HG02678 (cell line): ENCODE measurements at regions not wholly inside any gene's neighbourhood (a gene's known extent, or its start where the extent isn't known, plus 50 kb on each side); places are given as distances from the start of the nearest gene placed in this dataset.

Source experiments
- ATAC-seq: cut with Tn5 transposase; IDR thresholded peaks from one replicate; pipeline ENCODE4 v1.9.1; 2021; ENCODE audit warnings: mild to moderate bottlenecking, moderate library complexity; ENCODE audit not compliant: unreplicated experiment

- ATAC-seq: no peak
These were observed 96.2 kb upstream of the MEOX2 start for GRCh38 chr7:15782656-15783055.

- no peak for ATAC-seq
These were observed 95.5 kb upstream of the MEOX2 start for GRCh38 chr7:15781944-15782343.

- ATAC-seq: no peak
These were observed 93.8 kb upstream of the MEOX2 start for GRCh38 chr7:15780271-15780670.

GRCh38 chr7:15778191-15778590 lies 91.7 kb upstream of the MEOX2 start:
- ATAC-seq: no peak

GRCh38 chr7:15765753-15766152 lies 79.3 kb upstream of the MEOX2 start:
- no peak for ATAC-seq

- ATAC-seq: no peak
These were observed 78.4 kb upstream of the MEOX2 start for GRCh38 chr7:15764851-15765382.

- no peak for ATAC-seq
These were observed 77.5 kb upstream of the MEOX2 start for GRCh38 chr7:15764010-15764409.

- ATAC-seq: no peak
These were observed 70.8 kb upstream of the MEOX2 start for GRCh38 chr7:15757041-15758000.

- ATAC-seq: no peak
These were observed 68.6 kb upstream of the MEOX2 start for GRCh38 chr7:15755061-15755460.

GRCh38 chr7:15753887-15754579 lies 67.5 kb upstream of the MEOX2 start:
- no peak for ATAC-seq

- no peak for ATAC-seq
These were observed 65.9 kb upstream of the MEOX2 start for GRCh38 chr7:15752377-15752776.

GRCh38 chr7:15751191-15751701 lies 64.8 kb upstream of the MEOX2 start:
- no peak for ATAC-seq

- no peak for ATAC-seq
These were observed 64.2 kb upstream of the MEOX2 start for GRCh38 chr7:15750727-15751126.

- ATAC-seq: no peak
These were observed 63.1 kb upstream of the MEOX2 start for GRCh38 chr7:15749631-15750030.

GRCh38 chr7:15747712-15748111 lies 61.2 kb upstream of the MEOX2 start:
- no peak for ATAC-seq

- no peak for ATAC-seq
These were observed 60.8 kb upstream of the MEOX2 start for GRCh38 chr7:15747301-15747700.

- no peak for ATAC-seq
These were observed 57.5 kb upstream of the MEOX2 start for GRCh38 chr7:15743926-15744480.

GRCh38 chr7:15737601-15738000 lies 51.1 kb upstream of the MEOX2 start:
- ATAC-seq: no peak
